K562 (cell line): ENCODE measurements at regions not wholly inside any gene's neighbourhood (a gene's known extent, or its start where the extent isn't known, plus 50 kb on each side); places are given as distances from the start of the nearest gene placed in this dataset.

Source experiments
- ATAC-seq: fragments of 200-7000 bp; cut with Tn5 transposase; 3 replicates; pipeline ENCODE4 v1.9.1; 2020; ENCODE audit warnings: moderate library complexity
- BruUV-seq: library from RNA; stranded (reverse); fragments of 400-500 nt; replicated peaks from 2 replicates; lab custom pipeline; 2021; lab: Mats Ljungman, UMichigan
- CTCF ChIA-PET: fragments of 300-600 bp; formaldehyde crosslinking; extraction: SDS; loops from one replicate; lab custom pipeline; 2021; ENCODE audit warnings: low intra/inter-chr PET ratio; lab: Yijun Ruan, JAX
- POLR2A ChIA-PET: fragments of 300-600, 350-650 bp; sonication (Branson Sonifier 250); formaldehyde crosslinking; extraction: SDS; loops from one replicate; lab custom pipeline; 2021; ENCODE audit warnings: antibody characterized with exemption, inconsistent platforms; lab: Yijun Ruan, JAX
- DNase-seq, 4 experiments: peaks; one replicate each; pipeline versions ENCODE4 v3.0.0 to v3.0.0-alpha.2; 2011 to 2018; ENCODE audit warnings: low spot score in 3 of 4, mixed read lengths in 3 of 4; ENCODE audit errors: extremely low read depth in 1 of 4
- FAIRE-seq: peaks from 2 replicates; lab custom pipeline; 2011; peaks lifted over from hg19 to GRCh38; lab: Jason Lieb, UNC
- H2AFZ ChIP-seq: 2 replicates; pipeline ENCODE4 v1.6.0; 2011; ENCODE audit warnings: low read depth, low read length, control low read depth, inconsistent platforms
- H3K27ac ChIP-seq: fragments of 200-600 bp; 3 replicates; pipeline ENCODE4 v1.8.0; 2011; ENCODE audit warnings: low read depth, mild to moderate bottlenecking, control low read depth, inconsistent platforms, low read length, moderate library complexity, mixed read lengths; ENCODE audit errors: extremely low read depth
- H3K27me3 ChIP-seq, 2 experiments: fragments of 300-600 bp in 1 of 2; 2 replicates in 1 of 2; 3 replicates in 1 of 2; pipeline versions ENCODE4 v1.6.0 to v1.8.0; 2011; ENCODE audit warnings: inconsistent platforms in 2 of 2, low read length in 2 of 2, mild to moderate bottlenecking in 1 of 2, mixed read lengths in 1 of 2, moderate library complexity in 1 of 2; ENCODE audit not compliant: control insufficient read depth in 2 of 2, insufficient read depth in 2 of 2
- H3K36me3 ChIP-seq: fragments of 300-600 bp; 3 replicates; pipeline ENCODE4 v1.8.0; 2011; ENCODE audit warnings: mild to moderate bottlenecking, low read length, inconsistent platforms; ENCODE audit not compliant: control insufficient read depth, insufficient read depth
- H3K4me1 ChIP-seq, 2 experiments: fragments of 200-600 bp in 1 of 2; replicated peaks in 1 of 2; 2 replicates in 1 of 2; 3 replicates in 1 of 2; pipeline versions ENCODE4 v1.5.1 to v1.8.0; 2011; ENCODE audit warnings: inconsistent platforms in 2 of 2, low read length in 2 of 2, mild to moderate bottlenecking in 1 of 2, mixed read lengths in 1 of 2, moderate library complexity in 1 of 2; ENCODE audit not compliant: control insufficient read depth in 2 of 2, insufficient read depth in 2 of 2
- H3K4me2 ChIP-seq: 2 replicates; pipeline ENCODE4 v1.6.1; 2011; ENCODE audit warnings: low read length, control low read depth, inconsistent platforms, mixed read lengths; ENCODE audit not compliant: insufficient read depth
- H3K4me3 ChIP-seq: fragments of 200-600 bp; sonication (generic), shearing (Covaris generic); 2 replicates; pipeline ENCODE4 v1.5.1; 2016; ENCODE audit warnings: control low read depth, inconsistent platforms
- H3K79me2 ChIP-seq: fragments of 200-600 bp; 3 replicates; pipeline ENCODE4 v1.8.0; 2011; ENCODE audit warnings: low read length, inconsistent platforms; ENCODE audit not compliant: control insufficient read depth, insufficient read depth
- H3K9ac ChIP-seq, 2 experiments: 2 replicates each; pipeline versions ENCODE4 v1.6.0 to v1.6.1; 2011; ENCODE audit warnings: low read depth in 2 of 2, low read length in 2 of 2, control low read depth in 1 of 2, inconsistent platforms in 1 of 2, mild to moderate bottlenecking in 1 of 2, mixed read lengths in 1 of 2; ENCODE audit not compliant: insufficient read depth in 1 of 2
- H3K9me1 ChIP-seq: one replicate; pipeline ENCODE4 v1.6.0; 2011; ENCODE audit warnings: inconsistent platforms, mild to moderate bottlenecking, low read length, moderate library complexity; ENCODE audit not compliant: control insufficient read depth, insufficient read depth
- H3K9me3 ChIP-seq: replicated peaks from 2 replicates; pipeline ENCODE4 v1.5.1; 2011; ENCODE audit warnings: low read depth, low read length, inconsistent platforms; ENCODE audit not compliant: control insufficient read depth, insufficient read depth
- H4K20me1 ChIP-seq: replicated peaks from 2 replicates; pipeline ENCODE4 v1.6.1; 2011; ENCODE audit warnings: low read length, inconsistent platforms, mixed read lengths; ENCODE audit not compliant: control insufficient read depth, insufficient read depth
- ATF7 ChIP-seq: fragments of 450-650 bp; IDR thresholded peaks from 2 replicates; pipeline ENCODE4 v1.7.1; 2014; ENCODE audit warnings: mild to moderate bottlenecking, moderate library complexity
- CBX2 ChIP-seq: fragments of 200-600 bp; sonication (generic); IDR thresholded peaks from one replicate; pipeline ENCODE4 v1.6.1; 2012; ENCODE audit warnings: mild to moderate bottlenecking, low read length, inconsistent platforms; ENCODE audit not compliant: insufficient read depth, poor library complexity, severe bottlenecking
- DNMT1 ChIP-seq: fragments of 450-650 bp; IDR thresholded peaks from 2 replicates; pipeline ENCODE4 v1.6.1; 2016; ENCODE audit warnings: antibody characterized with exemption, mild to moderate bottlenecking
- HIVEP1 ChIP-seq: fragments of 250-450 bp; sonication (Bioruptor Pico); IDR thresholded peaks from 2 replicates; pipeline ENCODE4 v1.4.0; 2020; ENCODE audit warnings: mild to moderate bottlenecking
- ILK ChIP-seq: fragments of 450-650 bp; IDR thresholded peaks from 2 replicates; pipeline ENCODE4 v1.6.1; 2016; ENCODE audit warnings: missing genetic modification characterization, low read depth, mild to moderate bottlenecking, missing compliant biosample characterization, moderate library complexity, borderline replicate concordance
- KLF6 ChIP-seq: fragments of 250-450 bp; sonication (Bioruptor Pico); IDR thresholded peaks from 2 replicates; pipeline ENCODE4 v1.4.0; 2020; ENCODE audit warnings: mild to moderate bottlenecking, moderate library complexity, borderline replicate concordance
- NFYB ChIP-seq: IDR thresholded peaks from 2 replicates; pipeline ENCODE4 v1.6.1; 2011; ENCODE audit warnings: mild to moderate bottlenecking, moderate library complexity; ENCODE audit not compliant: insufficient read length; ENCODE audit errors: extremely low read depth
- PCBP1 ChIP-seq: fragments of 200-400 bp; formaldehyde crosslinking; IDR thresholded peaks from 2 replicates; pipeline ENCODE4 v1.6.1; 2018; ENCODE audit warnings: mild to moderate bottlenecking, low read depth, low read length; ENCODE audit not compliant: poor library complexity, severe bottlenecking
- TBP ChIP-seq: optimal IDR thresholded peaks from 2 replicates; pipeline ENCODE3; 2011; ENCODE audit warnings: low read depth, low read length, improper control_type of control experiment
- ZFP30 ChIP-seq: fragments of 250-450 bp; sonication (Bioruptor Pico); IDR thresholded peaks from 2 replicates; pipeline ENCODE4 v1.8.0; 2022; ENCODE audit warnings: moderate library complexity, mild to moderate bottlenecking, inconsistent platforms, borderline replicate concordance
- ZNF124 ChIP-seq: sonication (generic); formaldehyde crosslinking; IDR thresholded peaks from 2 replicates; pipeline ENCODE4 v1.8.1; 2022; ENCODE audit warnings: missing genetic modification reagents
- ZNF655 ChIP-seq: fragments of 250-450 bp; sonication (Bioruptor Pico); IDR thresholded peaks from 2 replicates; pipeline ENCODE4 v1.5.0; 2021
- ZNF785 ChIP-seq: fragments of 250-450 bp; sonication (Bioruptor Pico); IDR thresholded peaks from 2 replicates; pipeline ENCODE4 v1.4.0; 2020; ENCODE audit warnings: mild to moderate bottlenecking
- WGBS: fragments of 100-300 bp; shearing (Covaris generic); methylation state at CpG from one replicate; pipeline ENCODE4 v1.1.6; 2016; ENCODE audit warnings: low coverage, mixed read lengths; ENCODE audit not compliant: insufficient coverage; ENCODE audit errors: missing lambda C conversion rate; 5-methylcytosine and 5-hydroxymethylcytosine counted together
- in situ Hi-C: fragments of 300-500 bp; cut with MboI; formaldehyde crosslinking; loops from 4 replicates; pipeline ENCODE4 v1.15.0; 2018; ENCODE audit warnings: inconsistent platforms, mixed read lengths
- intact Hi-C: fragments of 100-400 bp; cut with micrococcal nuclease; formaldehyde crosslinking; loops from 2 replicates; pipeline ENCODE4 v1.14.2; 2022

- no peak for DNase-seq
- no TSS peak for BruUV-seq
- WGBS = 3% methylated on average over 7 of the region's 7 CpGs
- Histone ChIP-seq H3K9me1 (no peaks in the 10 kb centered on the region), H3K4me3 (no peak overlapping the region), H3K36me3 (no peaks in the 10 kb centered on the region), H2AFZ (no peak overlapping the region), H3K27ac (no peak overlapping the region), H3K9me3 (no peaks in the 10 kb centered on the region; the same call in 1 of the 2 replicates), H3K79me2 (no peaks in the 10 kb centered on the region), H3K9ac (no peak overlapping the region), H3K4me1 (no peaks in the 10 kb centered on the region), H3K4me2 (no peak overlapping the region), H4K20me1 (no peaks in the 10 kb centered on the region), H3K27me3 (no peaks in the 10 kb centered on the region)
- no peak for ATAC-seq
- CTCF ChIA-PET = no interaction called here
- intact Hi-C loops (no loop called here), in situ Hi-C loops (no loop called here)
- POLR2A ChIA-PET = no interaction called here
- FAIRE-seq = no peak
- TF ChIP-seq ZNF124 (CRISPR knock-in tag) (no peak), KLF6 (CRISPR knock-in tag) (no peak), ATF7 (no peak), ILK (tag) (no peak), PCBP1 (no peak), CBX2 (no peak), ZFP30 (no peak), ZNF655 (no peak), ZNF785 (CRISPR knock-in tag) (no peak), HIVEP1 (CRISPR knock-in tag) (no peak), TBP (no peak), NFYB (no peak), DNMT1 (no peak)
Observed at GRCh38 chr18:26768385-26768784, 97.1 kb downstream of the AQP4 start.
